Right lung (tissue), 2 donors: ENCODE measurements at regions not wholly inside any gene's neighbourhood (a gene's known extent, or its start where the extent isn't known, plus 50 kb on each side); places are given as distances from the start of the nearest gene placed in this dataset.
A peak's percentile ranks its signal among the peaks of the same experiment; 100 is the strongest.
"Not testable (repeated sequence)": the region's sequence is repeated elsewhere in the genome, so short reads cannot be mapped to it uniquely, and the experiment has no call there.

Experiments used
- DNase-seq, 2 donors: peaks; one replicate each; pipeline ENCODE4 v3.0.0-alpha.2; 2013

- DNase-seq: no peak
Observed at GRCh38 chr10:2342206-2342605, 604.9 kb upstream of the ADARB2 start.

- peak; percentile 61 to 85 for DNase-seq
Observed at GRCh38 chr10:2340831-2341647, 603.7 kb upstream of the ADARB2 start.

- DNase-seq: no peak
Observed at GRCh38 chr10:2335626-2336025, 598.3 kb upstream of the ADARB2 start.

- no peak for DNase-seq
Observed at GRCh38 chr10:2334575-2334974, 597.2 kb upstream of the ADARB2 start.

DNA sequence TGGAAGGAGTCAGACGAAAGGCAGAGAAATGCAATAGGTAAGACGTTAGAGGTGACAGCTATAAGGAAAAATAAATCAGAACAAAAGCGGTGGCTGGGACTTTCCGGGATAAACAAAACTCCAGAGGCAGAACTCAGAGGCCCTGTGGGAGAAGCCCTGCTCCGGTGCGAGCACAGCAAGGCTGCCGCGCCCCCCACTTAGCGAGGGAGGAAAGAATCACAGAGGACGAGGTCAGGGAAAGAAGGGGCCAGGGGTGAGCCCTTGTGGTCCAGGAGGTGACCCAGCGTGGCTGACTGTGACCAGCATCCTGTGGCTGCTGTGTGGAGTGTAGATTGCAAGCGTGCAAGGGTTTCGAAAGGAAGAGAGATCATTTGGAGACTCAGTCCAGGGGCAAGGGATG lies 591.8 kb upstream of the ADARB2 start:
- no peak for DNase-seq

DNA sequence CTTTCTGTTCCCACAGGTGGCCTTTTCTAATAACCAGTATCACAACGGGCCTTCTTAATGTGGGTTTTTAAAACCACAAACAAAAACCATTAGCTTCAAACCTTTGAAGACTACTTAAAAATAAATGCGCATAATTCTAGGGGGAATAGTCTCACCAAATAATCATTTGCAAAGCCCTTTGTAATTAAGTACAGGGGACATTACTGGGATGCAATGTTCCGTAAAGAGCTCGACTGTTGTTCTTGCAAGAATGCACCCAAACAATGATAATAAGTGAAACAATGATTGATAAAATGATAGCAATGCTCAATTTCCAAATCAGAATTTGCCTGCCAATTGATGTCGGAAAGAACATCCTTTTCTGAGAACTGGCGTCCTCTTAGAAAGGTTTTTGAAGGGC lies 589.1 kb upstream of the ADARB2 start:
- DNase-seq: no peak

DNA sequence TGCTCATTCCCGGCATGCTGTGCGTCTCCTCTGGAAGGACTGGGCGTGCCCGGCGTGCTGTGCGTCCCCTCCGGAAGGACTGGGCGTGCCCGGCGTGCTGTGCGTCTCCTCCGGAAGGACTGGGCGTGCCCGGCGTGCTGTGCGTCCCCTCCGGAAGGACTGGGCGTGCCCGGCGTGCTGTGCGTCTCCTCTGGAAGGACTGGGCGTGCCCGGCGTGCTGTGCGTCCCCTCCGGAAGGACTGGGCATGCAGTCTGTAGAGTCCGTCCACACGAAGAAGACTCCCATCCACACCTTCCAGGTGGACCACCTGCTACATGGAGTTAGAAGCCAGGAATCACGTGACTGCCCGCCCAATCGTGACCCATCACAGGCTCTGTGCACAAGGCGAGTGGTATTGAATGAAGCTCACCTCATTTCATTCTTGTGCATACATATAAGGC lies 577.7 kb upstream of the ADARB2 start:
- DNase-seq: not testable (repeated sequence)

DNA sequence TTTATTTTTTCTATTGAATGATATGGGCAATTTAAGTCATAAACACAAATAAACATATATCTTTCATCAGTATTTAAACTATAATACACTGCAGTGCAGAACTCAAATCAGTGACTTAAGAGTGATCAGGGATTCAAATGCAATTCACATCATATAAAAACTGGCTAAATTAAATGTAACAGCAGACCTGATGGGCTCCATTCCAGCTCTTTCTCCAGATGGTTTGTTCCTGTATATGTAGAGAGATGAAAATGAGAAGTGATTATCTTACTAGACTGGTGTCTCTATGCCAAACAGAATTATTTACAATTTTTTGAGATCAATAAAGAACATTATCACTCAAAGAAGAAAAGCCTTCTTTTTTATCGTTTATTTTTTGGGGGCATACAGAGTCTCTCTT lies 568.8 kb upstream of the ADARB2 start:
- DNase-seq: no peak

GRCh38 chr10:2303169-2303568 lies 565.8 kb upstream of the ADARB2 start:
- no peak for DNase-seq

GRCh38 chr10:2301227-2301626 lies 563.9 kb upstream of the ADARB2 start:
- no peak for DNase-seq

GRCh38 chr10:2300231-2300630 lies 562.9 kb upstream of the ADARB2 start:
- DNase-seq: no peak

GRCh38 chr10:2296179-2296891 lies 559.0 kb upstream of the ADARB2 start:
- DNase-seq: no peak

- DNase-seq: no peak
Observed at GRCh38 chr10:2294739-2295138, 557.4 kb upstream of the ADARB2 start.

DNA sequence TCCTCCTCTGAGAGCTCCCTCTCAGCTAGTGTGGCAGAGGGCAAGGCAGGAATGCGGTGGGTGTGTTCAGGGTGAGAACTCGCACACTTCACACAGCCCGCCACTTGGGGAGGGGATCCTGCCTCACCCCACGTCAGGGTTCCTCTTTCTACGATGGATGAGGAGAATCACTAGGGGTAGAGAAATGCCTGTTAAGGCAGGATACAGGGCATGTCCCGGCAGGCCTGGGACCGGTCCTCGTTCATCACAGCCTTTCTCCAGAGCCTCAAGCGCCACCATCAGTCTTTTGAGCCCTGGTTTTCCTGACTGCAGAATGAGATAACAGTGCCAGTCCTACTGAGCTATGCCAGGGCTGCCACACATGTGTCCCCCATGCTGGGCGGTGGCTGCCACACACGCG lies 546.7 kb upstream of the ADARB2 start:
- no peak for DNase-seq

GRCh38 chr10:2282202-2282601 lies 544.9 kb upstream of the ADARB2 start:
- no peak for DNase-seq

GRCh38 chr10:2280713-2281300 lies 543.5 kb upstream of the ADARB2 start:
- peak in 1 of 2 donors; percentile 64 for DNase-seq

GRCh38 chr10:2279711-2280110 lies 542.4 kb upstream of the ADARB2 start:
- no peak for DNase-seq

- DNase-seq: no peak
Observed at GRCh38 chr10:2278363-2278762, 541.0 kb upstream of the ADARB2 start.

DNA sequence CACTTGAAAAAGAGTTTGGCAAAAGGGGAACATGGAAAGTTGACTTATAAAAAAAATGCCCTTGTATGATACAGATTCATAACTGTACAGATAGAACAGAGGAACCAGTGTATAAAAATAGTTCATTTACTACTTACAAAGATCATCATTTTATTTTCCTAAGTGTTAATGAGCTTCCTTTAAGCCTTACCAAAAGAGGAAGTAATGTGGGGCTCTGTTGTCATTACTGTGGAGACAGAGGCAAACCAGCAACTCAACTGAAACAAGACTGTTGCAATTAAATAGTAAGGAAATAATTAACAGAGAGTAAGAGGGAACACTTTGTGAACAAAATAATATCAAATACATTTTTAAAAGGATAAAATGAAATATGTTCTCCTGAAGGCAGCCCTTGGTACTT lies 526.2 kb upstream of the ADARB2 start:
- no peak for DNase-seq

DNA sequence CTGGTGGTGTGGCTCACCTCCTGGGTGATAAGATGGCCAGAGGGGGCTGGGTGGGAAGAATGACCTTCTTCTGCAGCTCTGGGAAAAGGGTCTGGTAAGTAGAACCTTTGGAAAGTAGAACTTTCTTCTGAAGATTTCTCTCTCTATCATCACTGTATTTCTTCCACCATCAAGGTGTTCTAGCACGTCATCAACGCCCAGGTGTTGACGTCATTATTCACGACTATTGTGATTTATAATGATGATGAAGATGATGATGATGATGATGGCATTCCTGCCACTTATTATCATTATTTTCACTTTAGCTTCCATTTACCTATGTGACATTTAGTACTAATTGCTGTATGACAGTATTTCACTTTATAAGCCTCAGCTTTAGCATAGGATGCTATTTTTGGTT lies 525.6 kb upstream of the ADARB2 start:
- DNase-seq: no peak

DNA sequence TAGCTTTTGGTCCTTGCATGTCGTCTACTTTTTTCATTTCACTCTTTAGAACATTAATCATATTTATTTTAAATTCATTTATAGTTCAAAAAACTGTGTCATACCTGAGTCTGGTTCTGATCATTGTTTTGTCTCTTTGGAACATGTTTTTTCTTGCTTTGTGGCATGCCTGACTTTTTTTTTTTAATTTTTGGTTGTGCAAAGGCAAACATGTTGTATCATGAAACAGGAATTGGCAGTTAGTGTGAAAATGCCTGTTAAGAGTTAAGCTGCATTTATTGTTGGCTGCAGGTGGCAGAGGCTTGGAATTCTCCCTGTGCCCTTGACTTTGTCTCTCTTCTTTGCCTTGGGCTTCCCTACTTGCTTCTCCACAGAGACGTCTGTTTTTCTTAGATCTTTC lies 525.0 kb upstream of the ADARB2 start:
- DNase-seq: no peak

DNA sequence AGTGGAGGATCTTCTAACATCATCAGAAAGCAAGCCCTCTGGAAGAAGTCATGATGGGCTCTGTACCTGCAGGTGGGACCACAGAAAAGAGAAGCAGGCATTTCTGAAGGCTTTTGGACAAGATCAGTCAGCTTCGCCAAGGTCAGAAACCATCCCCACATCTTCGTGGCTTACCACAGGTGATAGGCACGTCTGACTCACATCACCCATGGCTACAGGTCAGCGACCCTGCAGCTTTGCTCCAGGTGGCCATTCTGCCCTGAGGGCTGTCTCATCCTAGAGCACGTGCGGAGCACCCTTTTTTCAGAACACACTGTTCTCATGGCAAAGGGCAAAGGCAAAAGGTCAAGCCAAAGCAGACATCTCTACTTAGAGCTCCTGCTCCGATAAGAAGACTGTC lies 518.9 kb upstream of the ADARB2 start:
- DNase-seq: no peak

GRCh38 chr10:2252096-2252495 lies 514.8 kb upstream of the ADARB2 start:
- no peak for DNase-seq
